ENCODE measurements at regions not wholly inside any gene's neighbourhood (a gene's known extent, or its start where the extent isn't known, plus 50 kb on each side); places are given as distances from the start of the nearest gene placed in this dataset.

- dilution Hi-C loops (cut with HindIII; ENCODE audit: low sequenced_read_pairs, unreplicated experiment), result no loop called here
- CTCF ChIA-PET, result no interaction called here
Measured at GRCh38 chr5:162719720-162720119, 652.1 kb downstream of the GABRG2 start.

More at GRCh38 chr5:162719720-162720119, 652.1 kb downstream of the GABRG2 start:
- Histone ChIP-seq H4K5ac (ENCODE audit: low read depth, low read length) (no peak overlapping the region), H2BK20ac (ENCODE audit: low read depth, low read length) (no peak overlapping the region), H3K9me3 (ENCODE audit: control insufficient read depth, insufficient read depth, low read length) (peaks cover 7% of the 10 kb centered on the region), H3K27me3 (ENCODE audit: control insufficient read depth, insufficient read depth, low read length) (no peaks in the 10 kb centered on the region), H2AFZ (replicated peaks; ENCODE audit: low read length, poor library complexity) (no peak overlapping the region), H3K4ac (ENCODE audit: low read depth, low read length) (no peak overlapping the region), H3K4me3 (ENCODE audit: insufficient read depth, low read depth, low read length) (no peak overlapping the region), H4K91ac (ENCODE audit: insufficient read depth, low read depth, low read length) (no peak overlapping the region), H3K56ac (ENCODE audit: extremely low read depth, insufficient read depth, low read length) (no peak overlapping the region), H3K9me1 (ENCODE audit: insufficient read depth, low read length) (no peaks in the 10 kb centered on the region), H3K23ac (ENCODE audit: low read depth, low read length) (no peak overlapping the region), H2BK5ac (ENCODE audit: low read depth, low read length, poor library complexity, severe bottlenecking) (no peak overlapping the region), H2AK9ac (replicated peaks; ENCODE audit: low read depth, low read length, poor library complexity) (no peak overlapping the region), H3K4me1 (ENCODE audit: control insufficient read depth, insufficient read depth, low read length) (no peaks in the 10 kb centered on the region), H2BK120ac (ENCODE audit: low read depth, low read length) (no peak overlapping the region), H3K9ac (ENCODE audit: low read depth, low read length) (no peak overlapping the region), H2BK15ac (ENCODE audit: low read depth, low read length) (no peak overlapping the region), H3K79me1 (ENCODE audit: low read depth in 1 of 2, low read length in 2 of 2) (no peaks in the 10 kb centered on the region), H4K8ac (ENCODE audit: low read depth in 2 of 2, low read length in 2 of 2) (no peak overlapping the region), H3K18ac (ENCODE audit: low read depth, low read length) (no peak overlapping the region), H3K4me2 (ENCODE audit: low read depth, low read length) (no peak overlapping the region), H3K27ac (ENCODE audit: insufficient read depth, low read length) (no peak overlapping the region), H3K14ac (replicated peaks; ENCODE audit: low read depth, low read length) (no peak overlapping the region), H4K20me1 (ENCODE audit: insufficient read depth, low read length) (no peaks in the 10 kb centered on the region), H2AK5ac (ENCODE audit: low read depth, low read length) (no peak overlapping the region), H3K36me3 (ENCODE audit: control insufficient read depth, insufficient read depth, low read length) (no peaks in the 10 kb centered on the region)
- POLR2A ChIA-PET (ENCODE audit: unreplicated experiment), result no interaction called here
- intact Hi-C loops (cut with micrococcal nuclease) (no loop called here), in situ Hi-C loops (cut with MboI; ENCODE audit: low sequenced_read_pairs) (no loop called here)
- DNase-seq, result no peak
- no TSS peak for BruUV-seq (replicated peaks)
- ATAC-seq (ENCODE audit: low read depth), result no peak
- no peak for TF ChIP-seq RFX5 (IDR thresholded peaks at IDR 0.05; ENCODE audit: low read depth, low read length)
- TF ChIP-seq CTCF (conservative IDR thresholded peaks at IDR 0.05; ENCODE audit: low read depth, low read length), result no peak
- no peak for TF ChIP-seq MAZ (IDR thresholded peaks at IDR 0.05; ENCODE audit: borderline replicate concordance, low read depth, low read length)
- no peak for TF ChIP-seq NFE2L2 (IDR thresholded peaks at IDR 0.05; ENCODE audit: low read depth, low read length)
- TF ChIP-seq RCOR1 (IDR thresholded peaks at IDR 0.05; ENCODE audit: insufficient replicate concordance, low read length), result no peak
- TF ChIP-seq MXI1 (IDR thresholded peaks at IDR 0.05; ENCODE audit: borderline replicate concordance, low read depth, low read length), result no peak
- no peak for TF ChIP-seq ELK1 (IDR thresholded peaks at IDR 0.05; ENCODE audit: borderline replicate concordance, low read depth, low read length)
- TF ChIP-seq SMC3 (IDR thresholded peaks at IDR 0.05; ENCODE audit: low read depth, low read length), result no peak
- no peak for TF ChIP-seq POLR2A (IDR thresholded peaks at IDR 0.05; ENCODE audit: low read depth, low read length)
- no peak for TF ChIP-seq FOS (IDR thresholded peaks at IDR 0.05; ENCODE audit: low read depth, low read length)
- no peak for TF ChIP-seq CHD1 (IDR thresholded peaks at IDR 0.05; ENCODE audit: low read depth, low read length)

All from IMR-90 (cell line).